SK-N-SH treated with all-trans-retinoic acid at 6 μM for 48 hours (cell line): ENCODE measurements at regions not wholly inside any gene's neighbourhood (a gene's known extent, or its start where the extent isn't known, plus 50 kb on each side); places are given as distances from the start of the nearest gene placed in this dataset.

Experiments
- ATAC-seq: fragments of 200-7000 bp; cut with Tn5 transposase; 3 replicates; pipeline ENCODE4 v1.9.1; 2020; ENCODE audit warnings: mild to moderate bottlenecking, moderate library complexity
- ARNTL ChIP-seq: fragments of 450-650 bp; formaldehyde crosslinking; IDR thresholded peaks from 2 replicates; pipeline ENCODE4 v1.5.0; 2020; ENCODE audit warnings: low read depth, mild to moderate bottlenecking, moderate library complexity, borderline replicate concordance
- BACH2 ChIP-seq: fragments of 250-450 bp; sonication (Bioruptor Pico); IDR thresholded peaks from 2 replicates; pipeline ENCODE4 v1.9.0; 2021; ENCODE audit warnings: mild to moderate bottlenecking, borderline replicate concordance
- CREB5 ChIP-seq: fragments of 250-450 bp; sonication (Bioruptor Pico); IDR thresholded peaks from 2 replicates; pipeline ENCODE4 v1.5.1; 2020; ENCODE audit warnings: low read depth, mild to moderate bottlenecking, moderate library complexity
- CSDC2 ChIP-seq: fragments of 250-450 bp; sonication (Bioruptor Pico); IDR thresholded peaks from 2 replicates; pipeline ENCODE4 v1.5.0; 2020; ENCODE audit warnings: mild to moderate bottlenecking, moderate library complexity
- CSRNP3 ChIP-seq: fragments of 250-450 bp; sonication (Bioruptor Pico); IDR thresholded peaks from 2 replicates; pipeline ENCODE4 v1.5.1; 2021; ENCODE audit warnings: mild to moderate bottlenecking, moderate library complexity
- ESRRG ChIP-seq: fragments of 250-450 bp; sonication (Bioruptor Pico); IDR thresholded peaks from 2 replicates; pipeline ENCODE4 v1.6.1; 2021; ENCODE audit warnings: mild to moderate bottlenecking
- GLIS3 ChIP-seq: fragments of 250-450 bp; sonication (Bioruptor Pico); IDR thresholded peaks from 2 replicates; pipeline ENCODE4 v1.5.0; 2020; ENCODE audit warnings: mild to moderate bottlenecking, moderate library complexity
- ISL1 ChIP-seq: fragments of 250-450 bp; sonication (Bioruptor Pico); IDR thresholded peaks from 2 replicates; pipeline ENCODE4 v2.1.2; 2022; ENCODE audit warnings: mild to moderate bottlenecking, moderate library complexity
- OSR1 ChIP-seq: fragments of 250-450 bp; sonication (Bioruptor Pico); IDR thresholded peaks from 2 replicates; pipeline ENCODE4 v1.8.0; 2022; ENCODE audit warnings: moderate library complexity, mild to moderate bottlenecking, inconsistent platforms
- PATZ1 ChIP-seq: fragments of 250-450 bp; sonication (Bioruptor Pico); IDR thresholded peaks from 2 replicates; pipeline ENCODE4 v1.8.0; 2020; ENCODE audit warnings: mild to moderate bottlenecking, moderate library complexity, borderline replicate concordance
- POU6F1 ChIP-seq: fragments of 250-450 bp; sonication (Bioruptor Pico); IDR thresholded peaks from 2 replicates; pipeline ENCODE4 v1.8.0; 2021; ENCODE audit warnings: low read depth, mild to moderate bottlenecking, moderate library complexity, borderline replicate concordance
- PPARA ChIP-seq: fragments of 250-450 bp; sonication (Bioruptor Pico); IDR thresholded peaks from 2 replicates; pipeline ENCODE4 v1.5.0; 2020; ENCODE audit warnings: mild to moderate bottlenecking, borderline replicate concordance
- RARB ChIP-seq: fragments of 250-450 bp; sonication (Bioruptor Pico); IDR thresholded peaks from 2 replicates; pipeline ENCODE4 v1.8.0; 2021; ENCODE audit warnings: mild to moderate bottlenecking, moderate library complexity
- TCF4 ChIP-seq: fragments of 250-450 bp; sonication (Bioruptor Pico); IDR thresholded peaks from 2 replicates; pipeline ENCODE4 v1.8.0; 2021; ENCODE audit warnings: mild to moderate bottlenecking, moderate library complexity, borderline replicate concordance
- TOX ChIP-seq: fragments of 250-450 bp; sonication (Bioruptor Pico); IDR thresholded peaks from 2 replicates; pipeline ENCODE4 v1.8.0; 2021; ENCODE audit warnings: mild to moderate bottlenecking, moderate library complexity, borderline replicate concordance
- TSHZ2 ChIP-seq: fragments of 250-450 bp; sonication (Bioruptor Pico); IDR thresholded peaks from 2 replicates; pipeline ENCODE4 v1.5.0; 2020; ENCODE audit warnings: mild to moderate bottlenecking, moderate library complexity
- ZC3H10 ChIP-seq: fragments of 250-450 bp; sonication (Bioruptor Pico); IDR thresholded peaks from 2 replicates; pipeline ENCODE4 v1.5.1; 2021; ENCODE audit warnings: mild to moderate bottlenecking, moderate library complexity
- ZFP3 ChIP-seq: fragments of 250-450 bp; sonication (Bioruptor Pico); IDR thresholded peaks from 2 replicates; pipeline ENCODE4 v1.5.0; 2020; ENCODE audit warnings: mild to moderate bottlenecking, moderate library complexity
- ZFP30 ChIP-seq: fragments of 450-650 bp; formaldehyde crosslinking; IDR thresholded peaks from 2 replicates; pipeline ENCODE4 v1.5.0; 2022; ENCODE audit warnings: mild to moderate bottlenecking, moderate library complexity
- ZNF565 ChIP-seq: fragments of 450-650 bp; formaldehyde crosslinking; conservative IDR thresholded peaks from 2 replicates; pipeline ENCODE4 v1.5.0; 2020; ENCODE audit warnings: low read depth, mild to moderate bottlenecking, moderate library complexity
- ZNF8 ChIP-seq: fragments of 450-650 bp; formaldehyde crosslinking; IDR thresholded peaks from 2 replicates; pipeline ENCODE4 v1.5.0; 2020; ENCODE audit warnings: mild to moderate bottlenecking, moderate library complexity

GRCh38 chr2:225788571-225789094, 389.1 kb downstream of the NYAP2 start:
- no peak for TF ChIP-seq ZNF565 (CRISPR knock-in tag)
- TF ChIP-seq CREB5 (CRISPR knock-in tag), result no peak
- no peak for TF ChIP-seq ZFP3 (CRISPR knock-in tag)
- no peak for TF ChIP-seq PPARA (CRISPR knock-in tag)
- no peak for TF ChIP-seq TCF4 (CRISPR knock-in tag)
- ATAC-seq, result no peak

GRCh38 chr2:225787497-225787896, 388.0 kb downstream of the NYAP2 start:
- TF ChIP-seq PPARA (CRISPR knock-in tag) (no peak), ISL1 (CRISPR knock-in tag) (no peak), CREB5 (CRISPR knock-in tag) (no peak), CSDC2 (CRISPR knock-in tag) (no peak), ZC3H10 (CRISPR knock-in tag) (no peak), ZFP30 (CRISPR knock-in tag) (no peak), ZFP3 (CRISPR knock-in tag) (no peak), GLIS3 (no peak), RARB (CRISPR knock-in tag) (no peak), ZNF8 (CRISPR knock-in tag) (no peak), TOX (CRISPR knock-in tag) (no peak), CSRNP3 (CRISPR knock-in tag) (no peak), BACH2 (no peak), ESRRG (no peak), ARNTL (CRISPR knock-in tag) (no peak)
- no peak for ATAC-seq

GRCh38 chr2:225781991-225782390, 382.5 kb downstream of the NYAP2 start:
- no peak for TF ChIP-seq ZFP3 (CRISPR knock-in tag)
- TF ChIP-seq OSR1 (CRISPR knock-in tag), result no peak
- no peak for ATAC-seq

GRCh38 chr2:225781145-225781544, 381.6 kb downstream of the NYAP2 start:
- no peak for ATAC-seq
- TF ChIP-seq TSHZ2 (CRISPR knock-in tag) (no peak), CSDC2 (CRISPR knock-in tag) (no peak), PATZ1 (CRISPR knock-in tag) (no peak), ZFP3 (CRISPR knock-in tag) (no peak), TOX (CRISPR knock-in tag) (no peak), GLIS3 (no peak), OSR1 (CRISPR knock-in tag) (no peak), POU6F1 (CRISPR knock-in tag) (no peak), ARNTL (CRISPR knock-in tag) (no peak), CSRNP3 (CRISPR knock-in tag) (no peak), ESRRG (no peak), ZNF8 (CRISPR knock-in tag) (no peak), ZFP30 (CRISPR knock-in tag) (no peak), TCF4 (CRISPR knock-in tag) (no peak), ZC3H10 (CRISPR knock-in tag) (no peak)
- TF ChIP-seq, all 23 proteins: peak for 0
